ENCODE measurements at regions not wholly inside any gene's neighbourhood (a gene's known extent, or its start where the extent isn't known, plus 50 kb on each side); places are given as distances from the start of the nearest gene placed in this dataset.

DNA sequence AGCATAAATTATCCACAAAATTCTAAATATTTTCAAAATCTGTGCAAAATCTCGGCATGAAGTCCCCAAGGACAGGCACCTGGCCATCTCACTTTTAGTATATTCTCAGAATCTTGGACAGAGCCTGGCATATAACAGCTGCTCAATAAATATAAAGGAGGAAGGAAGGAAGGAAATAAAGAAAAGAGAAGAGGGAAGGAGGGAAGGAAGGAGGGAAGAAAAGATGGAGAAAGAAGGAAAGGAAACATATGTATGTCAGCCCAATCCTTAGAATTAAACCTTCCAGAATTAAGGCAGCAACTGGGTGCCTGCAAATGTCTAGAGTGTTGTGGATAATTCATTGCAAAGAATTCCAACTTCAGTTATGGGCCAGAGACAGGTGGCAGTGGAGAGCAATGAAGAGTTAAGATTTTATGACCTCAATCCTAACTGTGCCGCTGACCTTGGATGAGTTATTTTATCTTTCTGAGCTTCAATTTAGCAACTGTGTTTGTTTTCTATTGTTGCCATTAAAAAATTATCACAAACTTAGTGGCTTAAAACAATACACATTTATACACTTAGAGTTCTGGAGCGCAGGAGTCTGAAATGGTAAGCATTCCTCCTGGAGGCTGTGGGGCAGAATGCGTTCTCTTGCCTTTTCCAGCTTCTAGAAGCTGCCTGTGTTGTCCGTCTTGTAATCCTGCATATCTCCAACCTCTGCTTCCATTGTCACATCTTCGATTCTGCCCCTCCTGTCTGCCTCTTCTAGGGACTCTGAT lies 200.9 kb upstream of the MSX2 start:
- intact Hi-C loops (cut with DNase I), result no loop called here
- TF ChIP-seq, protein P1, sequence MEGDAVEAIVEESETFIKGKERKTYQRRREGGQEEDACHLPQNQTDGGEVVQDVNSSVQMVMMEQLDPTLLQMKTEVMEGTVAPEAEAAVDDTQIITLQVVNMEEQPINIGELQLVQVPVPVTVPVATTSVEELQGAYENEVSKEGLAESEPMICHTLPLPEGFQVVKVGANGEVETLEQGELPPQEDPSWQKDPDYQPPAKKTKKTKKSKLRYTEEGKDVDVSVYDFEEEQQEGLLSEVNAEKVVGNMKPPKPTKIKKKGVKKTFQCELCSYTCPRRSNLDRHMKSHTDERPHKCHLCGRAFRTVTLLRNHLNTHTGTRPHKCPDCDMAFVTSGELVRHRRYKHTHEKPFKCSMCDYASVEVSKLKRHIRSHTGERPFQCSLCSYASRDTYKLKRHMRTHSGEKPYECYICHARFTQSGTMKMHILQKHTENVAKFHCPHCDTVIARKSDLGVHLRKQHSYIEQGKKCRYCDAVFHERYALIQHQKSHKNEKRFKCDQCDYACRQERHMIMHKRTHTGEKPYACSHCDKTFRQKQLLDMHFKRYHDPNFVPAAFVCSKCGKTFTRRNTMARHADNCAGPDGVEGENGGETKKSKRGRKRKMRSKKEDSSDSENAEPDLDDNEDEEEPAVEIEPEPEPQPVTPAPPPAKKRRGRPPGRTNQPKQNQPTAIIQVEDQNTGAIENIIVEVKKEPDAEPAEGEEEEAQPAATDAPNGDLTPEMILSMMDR (IDR thresholded peaks at IDR 0.05), result no peak
- no peak overlapping the region for H3K4me3 ChIP-seq
- no peaks in the 10 kb centered on the region for H3K9me3 ChIP-seq
- no peak overlapping the region for H3K9ac ChIP-seq (ENCODE audit: low read depth in 2 of 2, low read length in 2 of 2)
- DNase-seq, result no peak
- no peaks in the 10 kb centered on the region for H3K4me1 ChIP-seq
- no peak overlapping the region for H3K27ac ChIP-seq
- no peaks in the 10 kb centered on the region for H3K36me3 ChIP-seq
- H3K27me3 ChIP-seq, result no peaks in the 10 kb centered on the region

DNA sequence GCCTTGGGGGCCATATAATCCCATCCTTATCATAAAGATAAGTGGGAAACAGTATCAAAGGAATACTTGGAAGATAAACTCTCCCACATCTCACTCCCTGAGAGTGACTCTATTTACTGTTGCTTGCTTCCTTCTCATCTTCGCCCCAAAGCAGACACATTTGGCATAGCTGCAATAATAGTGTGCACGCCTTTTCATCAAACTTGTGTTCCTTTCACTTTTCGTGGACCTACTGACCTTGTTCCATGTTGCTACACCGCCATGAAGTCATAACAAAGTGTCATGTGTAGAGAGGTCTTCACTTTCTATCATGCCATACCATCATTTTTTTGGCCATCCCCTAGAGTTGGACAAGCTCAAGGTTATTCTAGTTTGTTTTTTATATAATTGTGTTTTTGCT lies 200.0 kb upstream of the MSX2 start:
- intact Hi-C loops (cut with DNase I), result no loop called here
- DNase-seq, result no peak
- no peaks in the 10 kb centered on the region for H3K4me1 ChIP-seq
- no peaks in the 10 kb centered on the region for H3K36me3 ChIP-seq
- no peak overlapping the region for H3K4me3 ChIP-seq
- H3K9ac ChIP-seq (ENCODE audit: low read depth in 2 of 2, low read length in 2 of 2), result no peak overlapping the region
- H3K27me3 ChIP-seq, result no peaks in the 10 kb centered on the region
- no peaks in the 10 kb centered on the region for H3K9me3 ChIP-seq
- H3K27ac ChIP-seq, result no peak overlapping the region
- TF ChIP-seq, protein P1 (IDR thresholded peaks at IDR 0.05), result no peak

DNA sequence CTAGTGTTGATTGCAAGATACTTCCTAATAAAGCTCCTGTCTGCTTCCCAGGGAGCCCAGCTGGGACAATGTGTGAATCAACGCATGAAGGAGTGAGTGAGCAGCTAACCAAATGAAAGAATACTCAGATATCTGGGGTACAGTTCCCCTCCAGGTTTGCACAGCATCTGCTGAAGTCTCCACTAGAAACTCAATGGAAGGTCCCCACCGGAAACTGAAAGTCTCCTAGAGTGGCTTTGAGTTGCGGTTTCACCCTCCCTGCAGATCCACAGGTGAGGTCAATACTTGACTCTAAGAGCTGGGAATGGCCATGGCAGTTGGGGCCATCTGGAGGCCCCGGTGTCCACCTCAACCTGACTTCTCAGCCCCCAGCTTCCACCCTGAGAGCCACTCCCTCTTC lies 198.2 kb upstream of the MSX2 start:
- intact Hi-C loops (cut with DNase I), result no loop called here

DNA sequence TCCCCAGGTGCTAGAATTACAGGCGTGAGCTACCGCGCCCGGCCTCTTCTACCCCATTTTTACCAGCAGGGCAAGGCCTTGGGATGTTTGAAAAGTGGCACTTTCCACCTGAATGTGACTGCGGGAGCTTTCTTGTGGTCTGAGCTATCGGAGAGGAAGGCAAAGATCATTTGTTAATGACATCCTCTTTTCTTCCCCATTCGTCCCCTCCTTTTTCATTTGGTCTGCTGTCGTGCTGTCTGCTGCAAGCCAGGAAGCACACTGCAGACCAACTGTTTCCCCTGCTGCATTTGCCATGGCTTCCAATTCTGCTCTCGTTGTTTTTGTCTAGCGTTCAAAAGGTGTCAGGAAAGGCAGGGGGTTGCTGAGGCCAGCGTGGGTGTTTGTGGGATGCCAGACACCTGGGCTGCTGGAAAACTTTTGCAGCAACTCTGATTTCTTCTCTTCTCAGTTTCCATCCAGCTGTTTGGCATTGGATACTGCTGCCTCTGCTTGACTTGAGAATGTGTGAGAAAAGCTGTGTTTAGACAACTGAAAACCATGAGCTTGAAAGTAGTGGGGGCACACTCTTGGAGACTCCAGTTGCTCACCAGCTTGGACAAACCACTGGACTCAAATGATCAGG lies 196.4 kb upstream of the MSX2 start:
- intact Hi-C loops (cut with DNase I), result no loop called here
- TF ChIP-seq, protein P1 (IDR thresholded peaks at IDR 0.05), result no peak
- Histone ChIP-seq H3K9ac (ENCODE audit: low read depth in 2 of 2, low read length in 2 of 2) (no peak overlapping the region), H3K9me3 (no peaks in the 10 kb centered on the region), H3K27me3 (no peaks in the 10 kb centered on the region), H3K27ac (no peak overlapping the region), H3K4me1 (no peaks in the 10 kb centered on the region), H3K4me3 (no peak overlapping the region), H3K36me3 (no peaks in the 10 kb centered on the region)
- DNase-seq, result no peak

More for the DNA sequence above, 198.2 kb upstream of the MSX2 start:
- Histone ChIP-seq H3K4me1 (no peaks in the 10 kb centered on the region), H3K36me3 (no peaks in the 10 kb centered on the region), H3K27ac (no peak overlapping the region), H3K9ac (ENCODE audit: low read depth in 2 of 2, low read length in 2 of 2) (no peak overlapping the region), H3K9me3 (no peaks in the 10 kb centered on the region), H3K4me3 (no peak overlapping the region), H3K27me3 (no peaks in the 10 kb centered on the region)
- TF ChIP-seq, protein P1 (IDR thresholded peaks at IDR 0.05), result no peak
- no peak for DNase-seq

DNA sequence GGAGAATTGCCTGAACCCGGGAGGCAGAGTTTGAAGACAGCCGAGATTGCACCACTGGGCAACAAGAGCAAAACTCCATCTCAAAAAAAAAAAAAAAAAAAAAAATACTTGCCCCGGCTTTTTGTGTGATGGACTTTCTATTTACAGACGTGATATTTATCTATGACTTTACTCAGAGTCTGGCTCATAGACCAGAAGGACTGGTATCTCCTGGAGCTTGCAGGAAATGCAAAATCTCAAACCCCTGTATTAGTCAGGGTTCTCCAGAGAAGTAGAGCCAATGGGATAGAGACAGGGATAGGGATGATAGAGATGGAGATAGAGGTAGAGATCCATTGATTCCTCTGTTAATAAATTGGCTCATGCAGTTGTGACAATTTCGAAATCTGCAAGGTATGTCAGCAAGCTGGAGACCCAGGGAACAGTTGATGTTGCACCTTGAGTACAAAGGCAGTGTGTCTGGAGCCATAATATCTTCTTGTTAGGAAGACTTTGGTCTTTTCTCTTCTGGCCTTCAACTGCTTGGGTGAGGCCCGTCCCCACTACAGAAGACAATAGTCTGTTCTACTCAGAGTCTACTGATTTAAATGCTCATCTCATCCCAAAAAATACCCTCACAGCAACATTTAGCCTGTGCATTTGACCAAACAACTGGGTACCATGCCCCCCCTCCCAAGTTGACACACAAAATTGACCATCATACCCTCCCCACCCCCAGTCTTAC lies 195.4 kb upstream of the MSX2 start:
- TF ChIP-seq, protein P1 (IDR thresholded peaks at IDR 0.05), result no peak
- H3K27ac ChIP-seq, result no peak overlapping the region
- DNase-seq, result no peak
- no peaks in the 10 kb centered on the region for H3K36me3 ChIP-seq
- intact Hi-C loops (cut with DNase I), result no loop called here
- H3K4me3 ChIP-seq, result no peak overlapping the region
- H3K9me3 ChIP-seq, result no peaks in the 10 kb centered on the region
- H3K9ac ChIP-seq (ENCODE audit: low read depth in 2 of 2, low read length in 2 of 2), result no peak overlapping the region
- no peaks in the 10 kb centered on the region for H3K27me3 ChIP-seq
- no peaks in the 10 kb centered on the region for H3K4me1 ChIP-seq
